Esophagus muscularis mucosa (tissue), 3 donors: ENCODE measurements at regions not wholly inside any gene's neighbourhood (a gene's known extent, or its start where the extent isn't known, plus 50 kb on each side); places are given as distances from the start of the nearest gene placed in this dataset.

Experiments used
- CTCF ChIP-seq, 3 experiments: fragments of 200-600 bp in 2 of 3; fragments of 450-650 bp in 1 of 3; sonication (generic) in 2 of 3; IDR thresholded peaks; one replicate each; pipeline ENCODE4 v1.5.1; 2017 to 2019; ENCODE audit warnings: antibody characterized with exemption in 3 of 3, mild to moderate bottlenecking in 2 of 3, moderate library complexity in 1 of 3
- POLR2A ChIP-seq: fragments of 450-650 bp; IDR thresholded peaks from one replicate; pipeline ENCODE4 v1.6.1; 2017; ENCODE audit warnings: antibody characterized with exemption, moderate library complexity, mild to moderate bottlenecking, low read depth
- POLR2AphosphoS5 ChIP-seq, 2 donors: sonication (generic); formaldehyde crosslinking; IDR thresholded peaks; one replicate each; pipeline ENCODE4 v1.6.1; 2017; ENCODE audit warnings: antibody characterized with exemption in 2 of 2

- no peak for TF ChIP-seq CTCF (IDR thresholded peaks at IDR 0.05)
- TF ChIP-seq POLR2A = no peak
- TF ChIP-seq POLR2AphosphoS5 (IDR thresholded peaks at IDR 0.05) = no peak
Measured at GRCh38 chr15:24823473-24823872, 131.3 kb upstream of the SNRPN start.
